Psoas muscle (tissue), 7 donors: ENCODE measurements at regions not wholly inside any gene's neighbourhood (a gene's known extent, or its start where the extent isn't known, plus 50 kb on each side); places are given as distances from the start of the nearest gene placed in this dataset.
"Not testable (repeated sequence)": the region's sequence is repeated elsewhere in the genome, so short reads cannot be mapped to it uniquely, and the experiment has no call there.

ENCODE experiments used
- ATAC-seq, 4 donors: fragments of 200-7000 bp; cut with Tn5 transposase; one replicate each; pipeline ENCODE4 v1.9.1; 2020; ENCODE audit warnings: moderate library complexity in 3 of 4, mild to moderate bottlenecking in 2 of 4
- DNase-seq, 2 donors: peaks; one replicate each; pipeline ENCODE4 v3.0.0-alpha.2; 2020
- H3K27ac ChIP-seq: fragments of 200-600 bp; one replicate; pipeline ENCODE4 v1.8.0; 2022
- H3K27me3 ChIP-seq, 3 donors: fragments of 200-600 bp in 1 of 3; one replicate each; pipeline versions ENCODE4 v1.6.1 to v1.8.0; 2013 to 2022; ENCODE audit warnings: low read length in 2 of 3, mild to moderate bottlenecking in 2 of 3, moderate library complexity in 1 of 3; ENCODE audit not compliant: insufficient read depth in 3 of 3
- H3K36me3 ChIP-seq, 2 donors: fragments of 200-600 bp in 1 of 2; one replicate each; pipeline versions ENCODE4 v1.6.1 to v1.8.0; 2013 to 2022; ENCODE audit warnings: low read depth in 1 of 2, mild to moderate bottlenecking in 1 of 2, moderate library complexity in 1 of 2; ENCODE audit not compliant: insufficient read depth in 1 of 2
- H3K4me1 ChIP-seq: fragments of 200-600 bp; one replicate; pipeline ENCODE4 v1.8.0; 2022
- H3K4me3 ChIP-seq: fragments of 200-600 bp; one replicate; pipeline ENCODE4 v1.8.0; 2022; ENCODE audit warnings: mild to moderate bottlenecking
- H3K9me3 ChIP-seq: fragments of 200-600 bp; one replicate; pipeline ENCODE4 v1.8.0; 2022
- CTCF ChIP-seq: fragments of 200-600 bp; IDR thresholded peaks from one replicate; pipeline ENCODE4 v1.8.0; 2022; ENCODE audit warnings: antibody characterized with exemption
- WGBS, 3 donors: extraction: QIAGEN DNeasy Blood & Tissue Kit; methylation state at CpG; one replicate each; pipeline versions ENCODE4 v1.1.6 to v1.1.7; 2013; 5-methylcytosine and 5-hydroxymethylcytosine counted together
- intact Hi-C, 2 donors: fragments of 100-400 bp; cut with DNase I; formaldehyde crosslinking; loops; one replicate each; pipeline versions ENCODE4 v1.11.0 to v1.14.2; 2022
- donor health status: healthy with polysubstance abuse.
- donor health status: DM: no; HTN: no; CAD: no; lungs with moderate emphysema.
- donor health status: Bipolar disorder and iron deficiency.
- donor health status: healthy.
- donor health status: DM: yes; HTN: yes; CAD: no.
- donor health status: DM: no; HTN: no; CAD: no.
- donor health status: DM: yes; HTN: yes; CAD: no.

- Histone ChIP-seq H3K27me3 (peaks cover 0 to 16% (median 0%) of the 10 kb centered on the region in 3 donors), H3K36me3 (no peaks in the 10 kb centered on the region), H3K27ac (no peak overlapping the region), H3K4me1 (no peaks in the 10 kb centered on the region), H3K9me3 (no peaks in the 10 kb centered on the region), H3K4me3 (no peak overlapping the region)
- no peak for ATAC-seq
- WGBS, 3 donors = 65 to 71% (median 66%) methylated on average over 5 of the region's 5 CpGs
- TF ChIP-seq CTCF = no peak
- DNase-seq = no peak
- intact Hi-C loops = no loop called here
Measured at GRCh38 chr1:8226747-8227146, 91.2 kb upstream of the SLC45A1 start.

GRCh38 chr1:8226024-8226423 lies 91.9 kb upstream of the SLC45A1 start:
- H3K36me3 ChIP-seq, intact Hi-C loops, DNase-seq, H3K4me3 ChIP-seq, H3K9me3 ChIP-seq, ATAC-seq, H3K27ac ChIP-seq, H3K4me1 ChIP-seq: not testable (repeated sequence)
- peaks cover 0 to 16% (median 0%) of the 10 kb centered on the region in 3 donors for H3K27me3 ChIP-seq
- 86 to 100% (median 95%) methylated on average over 3 to 5 of the region's 5 CpGs for WGBS, 3 donors

DNA sequence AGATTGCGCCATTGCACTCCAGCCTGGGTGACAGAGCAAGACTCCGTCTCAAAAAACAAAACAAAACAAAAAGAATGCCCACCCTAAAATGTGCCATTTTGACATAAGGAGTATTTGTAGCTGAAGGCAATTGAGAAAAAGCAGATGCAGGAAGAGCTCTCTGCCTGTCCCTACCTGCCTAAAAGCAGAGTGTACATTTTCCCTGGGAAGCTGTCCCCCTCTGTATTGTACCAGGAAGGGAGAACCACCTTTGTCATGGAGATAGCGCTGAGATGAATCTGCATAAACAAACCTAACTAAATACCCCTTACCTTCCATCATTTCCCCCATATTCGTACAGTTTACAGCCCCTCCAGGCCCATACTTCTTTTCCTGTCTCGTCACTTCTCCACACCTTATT lies 94.4 kb upstream of the SLC45A1 start:
- no peaks in the 10 kb centered on the region for H3K36me3 ChIP-seq
- intact Hi-C loops = no loop called here
- H3K4me3 ChIP-seq = no peak overlapping the region
- no peak overlapping the region for H3K27ac ChIP-seq
- no peaks in the 10 kb centered on the region for H3K4me1 ChIP-seq
- ATAC-seq = no peak
- peaks cover 0 to 16% (median 0%) of the 10 kb centered on the region in 3 donors for H3K27me3 ChIP-seq
- no peaks in the 10 kb centered on the region for H3K9me3 ChIP-seq
- no peak for TF ChIP-seq CTCF
- DNase-seq = no peak
- WGBS, 3 donors = 96 to 97% (median 97%) methylated on average over 5 of the region's 5 CpGs

GRCh38 chr1:8222789-8223188 lies 95.1 kb upstream of the SLC45A1 start:
- no peaks in the 10 kb centered on the region for H3K4me1 ChIP-seq
- DNase-seq = no peak
- ATAC-seq = no peak
- intact Hi-C loops = no loop called here
- no peak overlapping the region for H3K4me3 ChIP-seq
- H3K27ac ChIP-seq = no peak overlapping the region
- no peaks in the 10 kb centered on the region for H3K36me3 ChIP-seq
- WGBS, 3 donors = 70 to 77% (median 74%) methylated on average over 10 of the region's 10 CpGs
- TF ChIP-seq CTCF = no peak
- no peaks in the 10 kb centered on the region for H3K9me3 ChIP-seq
- peaks cover 0 to 10% (median 0%) of the 10 kb centered on the region in 3 donors for H3K27me3 ChIP-seq

DNA sequence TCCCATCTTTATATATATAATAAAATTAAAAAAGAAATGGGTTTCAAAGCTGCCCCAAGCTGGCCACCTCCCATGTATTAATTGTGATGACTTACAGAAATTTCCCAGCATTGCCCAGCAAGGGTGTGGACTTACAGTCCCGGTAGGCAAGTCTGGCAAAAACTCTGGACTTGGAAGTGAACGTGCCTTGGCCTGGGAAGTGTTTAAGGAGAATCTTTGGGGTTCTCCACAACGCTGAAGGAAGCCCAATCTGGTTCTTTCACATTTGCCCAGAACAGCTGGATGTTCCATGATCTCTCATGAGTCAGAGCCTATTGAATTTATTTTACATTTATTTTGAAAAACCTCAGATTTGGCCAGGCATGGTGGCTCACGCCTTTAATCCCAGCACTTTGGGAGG lies 98.4 kb upstream of the SLC45A1 start:
- Histone ChIP-seq H3K27me3 (peaks cover 0 to 5% (median 0%) of the 10 kb centered on the region in 3 donors), H3K9me3 (no peaks in the 10 kb centered on the region), H3K27ac (no peak overlapping the region), H3K4me1 (peaks cover 5% of the 10 kb centered on the region), H3K36me3 (no peaks in the 10 kb centered on the region), H3K4me3 (no peak overlapping the region)
- no peak for DNase-seq
- intact Hi-C loops = no loop called here
- 51 to 68% (median 67%) methylated on average over 4 of the region's 4 CpGs for WGBS, 3 donors
- no peak for ATAC-seq
- TF ChIP-seq CTCF = no peak
